Thoracic aorta (tissue), 2 donors: ENCODE measurements at regions not wholly inside any gene's neighbourhood (a gene's known extent, or its start where the extent isn't known, plus 50 kb on each side); places are given as distances from the start of the nearest gene placed in this dataset.
A peak's percentile ranks its signal among the peaks of the same experiment; 100 is the strongest.
"Not testable (repeated sequence)": the region's sequence is repeated elsewhere in the genome, so short reads cannot be mapped to it uniquely, and the experiment has no call there.

Experiments
- ATAC-seq: fragments of 150-250 bp; one replicate; pipeline ENCODE4 v1.8.0; 2017; ENCODE audit warnings: low read depth; ENCODE audit not compliant: insufficient number of reproducible peaks, low FRiP score
- DNase-seq: peaks from one replicate; pipeline ENCODE4 v3.0.0-alpha.2; 2020; ENCODE audit warnings: low spot score
- H3K27ac ChIP-seq, 2 donors: fragments of 200-600 bp; sonication (generic); 1 replicate in 1 of 2; 2 replicates in 1 of 2; pipeline ENCODE4 v1.5.1; 2016; ENCODE audit warnings: mild to moderate bottlenecking in 2 of 2, moderate library complexity in 2 of 2
- H3K27me3 ChIP-seq: fragments of 200-600 bp; sonication (generic); replicated peaks from 2 replicates; pipeline ENCODE4 v1.6.0; 2016; ENCODE audit warnings: mild to moderate bottlenecking; ENCODE audit not compliant: insufficient read depth
- H3K36me3 ChIP-seq: fragments of 200-600 bp; sonication (generic); one replicate; pipeline ENCODE4 v1.5.1; 2016
- H3K4me1 ChIP-seq, 2 donors: fragments of 200-600 bp; sonication (generic); 1 replicate in 1 of 2; 2 replicates in 1 of 2; pipeline versions ENCODE4 v1.5.1 to v1.6.0; 2016; ENCODE audit warnings: low read depth in 2 of 2, mild to moderate bottlenecking in 1 of 2; ENCODE audit not compliant: control insufficient read depth in 1 of 2
- H3K4me3 ChIP-seq: fragments of 200-600 bp; sonication (generic); 2 replicates; pipeline ENCODE4 v1.5.1; 2016; ENCODE audit warnings: mild to moderate bottlenecking
- H3K9me3 ChIP-seq: fragments of 200-600 bp; sonication (generic); 2 replicates; pipeline ENCODE4 v1.5.1; 2016
- TF ChIP-seq, protein P1 (sequence below): fragments of 200-600 bp; sonication (generic); IDR thresholded peaks from one replicate; pipeline ENCODE4 v1.5.1; 2019; ENCODE audit warnings: antibody characterized with exemption

DNA sequence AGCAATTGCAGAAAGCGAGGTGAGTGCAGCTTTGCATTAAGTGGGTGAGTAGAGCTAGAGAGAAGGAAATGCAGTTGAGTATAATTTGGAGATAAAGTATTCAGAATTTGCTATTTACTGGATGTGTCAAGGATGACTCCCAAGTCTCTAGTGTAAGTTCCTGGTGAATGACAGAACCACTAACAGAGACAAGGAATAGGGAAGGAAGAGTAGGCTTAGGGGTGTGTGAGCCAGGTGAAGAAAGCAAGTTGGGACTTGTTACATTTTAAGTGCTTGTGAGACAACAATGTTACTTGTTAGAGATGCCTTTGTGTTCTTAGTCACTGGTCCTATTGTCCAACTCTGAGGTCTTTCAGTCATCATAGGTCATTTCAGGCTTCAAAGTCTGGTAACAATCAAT lies 70.8 kb downstream of the TBC1D26 start:
- not testable (repeated sequence) for H3K27me3 ChIP-seq, H3K36me3 ChIP-seq, H3K27ac ChIP-seq, ATAC-seq, DNase-seq, H3K4me3 ChIP-seq, H3K9me3 ChIP-seq, H3K4me1 ChIP-seq

DNA sequence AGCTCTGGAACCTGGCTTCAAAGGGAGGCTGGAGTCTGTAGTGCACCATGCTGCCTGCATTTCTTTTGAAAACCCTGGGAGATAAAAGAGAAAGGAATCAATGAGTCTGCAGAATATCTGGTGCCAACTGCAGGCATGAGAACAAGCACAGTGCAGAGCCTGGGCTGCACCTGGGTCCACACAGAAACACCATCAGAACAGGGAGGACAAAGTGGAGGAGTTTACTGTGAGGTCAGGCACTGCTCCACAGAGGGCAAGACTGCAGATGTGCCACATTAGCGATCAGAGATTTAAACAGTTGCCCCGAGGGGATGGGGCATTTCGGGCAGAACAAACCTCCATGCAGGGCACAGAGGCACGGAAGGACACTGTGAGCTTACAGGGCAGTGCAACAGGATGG lies 74.7 kb downstream of the TBC1D26 start:
- H3K4me3 ChIP-seq, H3K27ac ChIP-seq, H3K36me3 ChIP-seq, ATAC-seq, H3K9me3 ChIP-seq, H3K4me1 ChIP-seq, H3K27me3 ChIP-seq, DNase-seq: not testable (repeated sequence)

DNA sequence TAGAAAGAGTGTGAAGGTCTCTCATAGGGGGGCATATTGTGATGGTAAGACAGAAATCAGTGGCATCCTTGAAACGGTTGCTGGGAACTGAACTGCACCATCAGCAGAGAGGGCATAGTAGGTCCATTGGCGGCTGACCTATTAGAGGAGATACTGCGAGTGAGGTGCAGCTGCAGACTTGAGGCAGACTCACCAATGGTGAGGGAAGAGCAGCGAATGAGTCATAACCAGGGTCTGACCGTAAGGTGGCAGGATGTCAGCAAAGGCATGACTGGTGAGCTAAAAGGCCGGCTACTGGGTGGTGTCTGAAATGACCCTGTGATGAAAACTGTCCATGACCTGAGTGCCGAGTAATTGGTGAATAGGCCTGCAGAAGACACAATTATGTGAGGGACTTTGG lies 81.3 kb downstream of the TBC1D26 start:
- not testable (repeated sequence) for H3K4me3 ChIP-seq, H3K27me3 ChIP-seq, H3K4me1 ChIP-seq, H3K27ac ChIP-seq, H3K9me3 ChIP-seq, H3K36me3 ChIP-seq, ATAC-seq, DNase-seq

DNA sequence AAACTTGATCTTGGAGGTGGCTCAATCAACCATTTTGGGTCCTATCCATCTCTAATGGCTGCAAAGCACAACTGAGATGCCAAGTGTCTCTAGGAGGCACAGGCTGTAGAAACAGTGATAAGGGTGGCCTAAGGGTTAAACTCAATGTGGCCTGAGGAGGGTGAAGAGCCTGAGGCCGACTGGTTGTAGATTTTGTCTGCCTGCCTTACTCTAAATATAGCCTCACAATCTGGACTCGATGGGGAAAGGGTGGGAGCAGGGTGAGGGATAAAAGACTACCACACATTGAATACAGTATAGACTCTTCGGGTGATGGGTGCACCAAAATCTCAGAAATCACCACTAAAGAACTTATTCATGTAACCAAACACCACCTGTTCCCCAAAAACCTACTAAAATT lies 81.9 kb downstream of the TBC1D26 start:
- not testable (repeated sequence) for H3K4me3 ChIP-seq, H3K9me3 ChIP-seq, DNase-seq, H3K4me1 ChIP-seq, H3K27ac ChIP-seq, H3K27me3 ChIP-seq, H3K36me3 ChIP-seq, ATAC-seq

DNA sequence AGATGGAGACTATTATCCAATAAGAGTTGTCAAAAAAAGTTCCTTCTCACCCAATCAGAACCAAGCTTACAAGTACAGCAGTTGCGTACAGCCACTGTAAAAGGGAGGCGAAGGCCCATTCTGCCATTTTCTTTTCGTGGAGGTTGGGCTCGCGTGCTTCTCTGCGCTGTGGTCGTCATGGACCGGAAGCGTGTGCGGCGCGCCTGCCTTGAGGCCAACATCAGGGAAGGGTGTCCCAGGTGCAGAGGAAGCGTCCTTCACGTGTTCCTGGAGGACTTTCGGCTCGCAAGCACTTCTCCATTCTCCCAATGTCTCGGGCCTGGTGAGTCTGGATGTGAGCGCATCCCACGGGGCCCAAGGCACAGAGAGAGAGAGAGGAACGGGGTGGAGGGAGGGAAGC lies 85.8 kb downstream of the TBC1D26 start:
- H3K4me3 ChIP-seq, H3K27ac ChIP-seq, DNase-seq, ATAC-seq, H3K9me3 ChIP-seq, H3K27me3 ChIP-seq, H3K36me3 ChIP-seq, H3K4me1 ChIP-seq: not testable (repeated sequence)

DNA sequence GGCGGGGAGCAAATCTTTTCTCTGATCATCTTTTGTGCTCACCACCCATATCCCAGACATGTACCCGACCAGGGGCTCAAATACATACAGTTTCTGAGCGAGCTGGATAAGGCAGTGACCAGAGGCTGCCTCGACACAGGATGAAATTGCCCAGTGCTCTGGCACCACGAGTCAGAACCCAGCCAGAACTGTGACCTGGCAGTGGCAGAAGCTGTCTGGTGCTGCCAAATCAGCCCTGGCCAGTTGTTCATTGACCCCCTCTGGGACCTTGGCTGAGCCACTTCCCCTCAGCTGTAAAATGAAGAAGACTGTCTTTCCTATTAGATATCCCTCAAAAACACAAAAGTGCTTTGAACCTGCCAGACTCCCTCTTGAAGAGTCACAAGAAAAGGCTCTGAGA lies 90.2 kb downstream of the TBC1D26 start:
- H3K4me1 ChIP-seq, ATAC-seq, H3K4me3 ChIP-seq, H3K27ac ChIP-seq, H3K9me3 ChIP-seq, H3K27me3 ChIP-seq, DNase-seq, H3K36me3 ChIP-seq: not testable (repeated sequence)

DNA sequence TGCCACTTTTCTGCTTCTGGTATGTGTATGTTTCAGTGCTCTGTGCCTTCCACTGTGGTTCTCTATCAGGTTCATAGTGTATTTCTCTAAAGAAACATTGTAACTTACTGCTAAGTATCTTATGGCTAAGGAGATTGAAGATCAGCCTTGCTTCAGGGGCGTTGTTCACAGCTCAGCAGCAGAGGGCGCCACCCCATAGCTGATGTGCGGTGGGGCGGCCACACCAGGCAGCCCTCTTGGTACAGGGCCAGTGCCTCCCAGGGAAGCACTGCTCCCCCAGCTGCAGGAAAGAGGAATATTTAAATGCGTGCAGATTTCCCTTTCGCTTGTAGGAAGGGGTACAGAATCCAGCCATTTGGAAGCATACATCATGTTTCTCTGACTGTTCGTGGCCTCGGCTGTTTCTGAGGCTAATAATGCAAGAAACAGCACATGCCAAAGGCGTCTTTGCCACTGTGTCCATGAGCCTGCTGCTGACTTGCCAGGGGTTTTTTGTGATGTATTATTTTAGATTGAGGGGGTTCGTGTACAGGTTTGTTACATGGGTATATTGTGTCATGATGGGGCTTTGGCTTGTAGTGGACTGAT lies 96.7 kb downstream of the TBC1D26 start:
- H3K36me3 ChIP-seq, H3K4me1 ChIP-seq, H3K27ac ChIP-seq, H3K9me3 ChIP-seq, H3K27me3 ChIP-seq: not testable (repeated sequence)
- peak overlapping the region; percentile 47 for H3K4me3 ChIP-seq
- peak; percentile 8 for DNase-seq
- TF ChIP-seq, protein P1, sequence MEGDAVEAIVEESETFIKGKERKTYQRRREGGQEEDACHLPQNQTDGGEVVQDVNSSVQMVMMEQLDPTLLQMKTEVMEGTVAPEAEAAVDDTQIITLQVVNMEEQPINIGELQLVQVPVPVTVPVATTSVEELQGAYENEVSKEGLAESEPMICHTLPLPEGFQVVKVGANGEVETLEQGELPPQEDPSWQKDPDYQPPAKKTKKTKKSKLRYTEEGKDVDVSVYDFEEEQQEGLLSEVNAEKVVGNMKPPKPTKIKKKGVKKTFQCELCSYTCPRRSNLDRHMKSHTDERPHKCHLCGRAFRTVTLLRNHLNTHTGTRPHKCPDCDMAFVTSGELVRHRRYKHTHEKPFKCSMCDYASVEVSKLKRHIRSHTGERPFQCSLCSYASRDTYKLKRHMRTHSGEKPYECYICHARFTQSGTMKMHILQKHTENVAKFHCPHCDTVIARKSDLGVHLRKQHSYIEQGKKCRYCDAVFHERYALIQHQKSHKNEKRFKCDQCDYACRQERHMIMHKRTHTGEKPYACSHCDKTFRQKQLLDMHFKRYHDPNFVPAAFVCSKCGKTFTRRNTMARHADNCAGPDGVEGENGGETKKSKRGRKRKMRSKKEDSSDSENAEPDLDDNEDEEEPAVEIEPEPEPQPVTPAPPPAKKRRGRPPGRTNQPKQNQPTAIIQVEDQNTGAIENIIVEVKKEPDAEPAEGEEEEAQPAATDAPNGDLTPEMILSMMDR: peak; percentile 69
- peak; percentile 53 for ATAC-seq

DNA sequence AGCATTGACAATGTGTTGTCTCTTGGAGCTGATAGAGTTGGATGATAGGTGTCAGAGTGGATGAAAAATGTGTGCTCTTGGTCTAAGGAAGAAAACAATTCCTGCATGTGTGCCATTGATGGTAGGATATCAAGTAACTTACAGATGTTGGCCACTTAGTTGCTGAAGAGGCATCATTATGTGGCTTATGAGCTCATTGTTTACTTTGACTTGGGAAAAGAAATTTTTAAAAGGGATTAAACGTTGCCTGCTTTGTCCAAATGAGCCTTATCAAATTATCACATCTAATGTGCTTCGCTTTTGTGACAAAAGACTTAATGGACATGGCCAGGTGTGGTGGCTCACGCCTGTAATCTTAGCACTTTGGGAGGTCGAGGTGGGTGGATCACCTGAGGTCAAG lies 98.1 kb downstream of the TBC1D26 start:
- H3K27me3 ChIP-seq, H3K36me3 ChIP-seq, H3K9me3 ChIP-seq, ATAC-seq, H3K4me3 ChIP-seq, DNase-seq, H3K27ac ChIP-seq, H3K4me1 ChIP-seq: not testable (repeated sequence)

DNA sequence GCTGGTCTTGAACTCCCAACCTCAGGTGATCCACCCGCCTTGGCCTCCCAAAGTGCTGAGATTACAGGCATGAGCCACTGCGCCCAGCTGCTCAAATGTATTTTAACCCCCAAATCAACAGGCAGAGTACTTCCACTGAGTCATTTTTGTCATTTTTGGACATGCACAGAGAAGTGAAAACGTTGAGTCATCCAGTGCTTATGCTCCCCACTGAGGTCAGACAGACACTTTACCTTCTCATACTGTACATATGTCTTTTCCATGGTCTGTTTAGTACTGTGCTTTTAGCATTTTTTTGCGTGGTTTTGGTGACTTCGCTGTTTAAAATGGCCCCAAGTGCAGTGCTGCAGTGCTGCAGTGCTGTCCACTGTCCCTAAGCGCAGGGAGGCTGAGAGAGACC lies 99.1 kb downstream of the TBC1D26 start:
- H3K36me3 ChIP-seq, ATAC-seq, H3K27ac ChIP-seq, DNase-seq, H3K9me3 ChIP-seq, H3K4me1 ChIP-seq, H3K4me3 ChIP-seq, H3K27me3 ChIP-seq: not testable (repeated sequence)

DNA sequence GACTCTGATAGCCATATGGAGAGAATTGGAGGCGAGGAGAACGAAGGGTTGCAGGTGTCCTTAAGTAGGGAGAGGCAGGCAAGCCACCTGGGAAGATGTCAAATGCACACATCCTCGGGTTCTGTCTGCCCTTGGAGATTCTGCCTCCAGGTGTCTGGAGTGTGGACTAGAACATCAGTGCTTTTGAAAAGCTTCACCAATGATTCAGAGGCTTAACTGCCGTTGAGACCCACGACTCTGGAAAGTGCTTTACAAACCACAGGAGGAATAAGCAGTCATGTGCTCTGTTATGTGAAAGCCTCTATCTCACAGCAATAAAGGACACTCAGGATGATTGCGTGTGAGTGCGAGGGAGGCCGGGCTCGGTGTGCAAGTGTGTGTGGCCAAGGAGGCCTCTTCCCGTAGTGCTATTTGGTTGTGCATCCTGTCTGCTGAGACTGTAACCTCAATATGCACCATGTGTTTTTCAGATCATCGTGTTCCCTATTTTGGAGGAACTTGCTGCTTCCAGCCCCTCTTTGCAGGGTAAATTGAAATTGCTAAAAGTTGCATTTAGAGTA lies 100.9 kb downstream of the TBC1D26 start:
- H3K9me3 ChIP-seq, ATAC-seq, H3K36me3 ChIP-seq, H3K27ac ChIP-seq, H3K4me3 ChIP-seq, H3K27me3 ChIP-seq, H3K4me1 ChIP-seq, DNase-seq: not testable (repeated sequence)

DNA sequence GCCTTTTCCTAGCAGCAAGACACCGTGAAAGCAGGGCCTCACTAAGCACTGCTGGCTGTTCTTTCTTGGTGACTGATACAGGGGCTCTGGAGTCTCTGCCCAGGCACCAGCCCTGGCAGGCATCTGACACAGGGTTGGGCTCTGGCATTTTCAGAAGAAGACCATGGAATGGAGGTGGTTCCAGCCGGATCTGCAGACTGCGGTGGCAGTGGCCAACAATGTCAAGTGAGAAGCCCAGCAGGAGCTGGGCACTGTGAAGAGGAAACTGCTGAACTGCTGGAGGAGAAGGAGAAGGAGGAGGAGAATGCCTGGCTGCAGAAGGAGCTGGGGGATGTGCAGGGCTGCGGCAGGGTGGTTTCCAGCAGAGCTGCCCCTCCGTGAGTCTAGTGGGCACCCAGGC lies 101.8 kb downstream of the TBC1D26 start:
- not testable (repeated sequence) for H3K36me3 ChIP-seq, H3K4me1 ChIP-seq, ATAC-seq, H3K27ac ChIP-seq, H3K27me3 ChIP-seq, H3K4me3 ChIP-seq, DNase-seq, H3K9me3 ChIP-seq

DNA sequence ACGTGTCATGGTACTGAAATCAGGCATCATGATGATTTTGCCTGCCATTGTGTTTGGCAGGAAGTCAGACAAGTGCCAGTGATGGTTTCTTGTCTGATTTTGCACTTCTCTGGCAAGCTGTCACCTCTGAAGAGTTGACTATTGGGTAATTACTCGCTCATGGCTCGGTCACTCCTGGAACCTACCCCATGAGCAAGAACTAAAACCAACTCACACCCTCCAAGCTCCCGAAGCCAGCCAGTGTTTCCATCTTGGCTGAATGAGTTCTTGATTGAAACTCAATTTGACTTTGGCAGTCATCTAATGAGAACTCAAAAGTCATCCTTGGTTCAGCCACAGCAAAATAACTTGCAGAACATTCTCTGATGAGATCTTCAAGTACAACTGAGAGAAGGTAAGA lies 103.4 kb downstream of the TBC1D26 start:
- H3K9me3 ChIP-seq, H3K27me3 ChIP-seq, H3K27ac ChIP-seq, H3K4me1 ChIP-seq, ATAC-seq, H3K4me3 ChIP-seq, H3K36me3 ChIP-seq, DNase-seq: not testable (repeated sequence)
